K562 (cell line): ENCODE measurements at regions not wholly inside any gene's neighbourhood (a gene's known extent, or its start where the extent isn't known, plus 50 kb on each side); places are given as distances from the start of the nearest gene placed in this dataset.

ENCODE experiments used
- CTCF ChIP-seq, 3 experiments: IDR thresholded peaks in 2 of 3; conservative IDR thresholded peaks in 1 of 3; 2 replicates each; pipeline ENCODE4 v1.5.1; 2011 to 2012; ENCODE audit warnings: low read length in 3 of 3, mild to moderate bottlenecking in 3 of 3, control low read depth in 2 of 3, improper control_type of control experiment in 1 of 3, inconsistent platforms in 1 of 3, low read depth in 1 of 3, mixed read lengths in 1 of 3, moderate library complexity in 1 of 3; ENCODE audit not compliant: insufficient read depth in 2 of 3
- DPF2 ChIP-seq: fragments of 450-650 bp; IDR thresholded peaks from 2 replicates; pipeline ENCODE4 v1.6.1; 2016
- FOSL1 ChIP-seq: fragments of 200-800 bp; sonication (Bioruptor generic); conservative IDR thresholded peaks from 2 replicates; pipeline ENCODE4 v1.6.1; 2016; ENCODE audit warnings: missing genetic modification characterization, missing compliant biosample characterization
- GABPB1 ChIP-seq: sonication (generic); formaldehyde crosslinking; IDR thresholded peaks from 2 replicates; pipeline ENCODE4 v1.8.0; 2022; ENCODE audit warnings: mild to moderate bottlenecking, missing genetic modification reagents
- POLR2A ChIP-seq: fragments of 450-650 bp; conservative IDR thresholded peaks from 2 replicates; pipeline ENCODE4 v1.6.1; 2016
- POLR2AphosphoS5 ChIP-seq: IDR thresholded peaks from 2 replicates; pipeline ENCODE4 v1.6.1; 2011; ENCODE audit warnings: mild to moderate bottlenecking, low read depth, low read length, moderate library complexity; ENCODE audit not compliant: control insufficient read depth, insufficient read depth
- SMARCA4 ChIP-seq: fragments of 450-650 bp; IDR thresholded peaks from 2 replicates; pipeline ENCODE4 v1.6.1; 2016
- TBP ChIP-seq: optimal IDR thresholded peaks from 2 replicates; pipeline ENCODE3; 2011; ENCODE audit warnings: low read depth, low read length, improper control_type of control experiment
- ZNF76 ChIP-seq: fragments of 250-450 bp; sonication (Bioruptor Pico); IDR thresholded peaks from 2 replicates; pipeline ENCODE4 v1.4.0; 2020; ENCODE audit warnings: mild to moderate bottlenecking, moderate library complexity, borderline replicate concordance
- TF ChIP-seq, protein P1 (sequence below): sonication (generic); formaldehyde crosslinking; IDR thresholded peaks from 2 replicates; pipeline ENCODE4 v1.9.0; 2022; ENCODE audit warnings: mild to moderate bottlenecking, missing genetic modification reagents

- TF ChIP-seq DPF2 (no peak), SMARCA4 (no peak), POLR2A (no peak), CTCF (IDR thresholded peaks at IDR 0.05 in 2 of 3, conservative IDR thresholded peaks at IDR 0.05 in 1 of 3; ENCODE audit: insufficient read depth in 2 of 3, low read depth in 1 of 3, low read length in 3 of 3) (no peak), TBP (no peak), GABPB1 (CRISPR knock-in tag) (no peak), ZNF76 (CRISPR knock-in tag) (no peak), FOSL1 (tag) (no peak), POLR2AphosphoS5 (no peak)
- TF ChIP-seq, protein P1, sequence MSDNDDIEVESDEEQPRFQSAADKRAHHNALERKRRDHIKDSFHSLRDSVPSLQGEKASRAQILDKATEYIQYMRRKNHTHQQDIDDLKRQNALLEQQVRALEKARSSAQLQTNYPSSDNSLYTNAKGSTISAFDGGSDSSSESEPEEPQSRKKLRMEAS = no peak
Observed at GRCh38 chr7:83835424-83835823, 186.5 kb upstream of the SEMA3E start.
